ENCODE measurements at regions not wholly inside any gene's neighbourhood (a gene's known extent, or its start where the extent isn't known, plus 50 kb on each side); places are given as distances from the start of the nearest gene placed in this dataset.
"Not testable (repeated sequence)": the region's sequence is repeated elsewhere in the genome, so short reads cannot be mapped to it uniquely, and the experiment has no call there.

DNA sequence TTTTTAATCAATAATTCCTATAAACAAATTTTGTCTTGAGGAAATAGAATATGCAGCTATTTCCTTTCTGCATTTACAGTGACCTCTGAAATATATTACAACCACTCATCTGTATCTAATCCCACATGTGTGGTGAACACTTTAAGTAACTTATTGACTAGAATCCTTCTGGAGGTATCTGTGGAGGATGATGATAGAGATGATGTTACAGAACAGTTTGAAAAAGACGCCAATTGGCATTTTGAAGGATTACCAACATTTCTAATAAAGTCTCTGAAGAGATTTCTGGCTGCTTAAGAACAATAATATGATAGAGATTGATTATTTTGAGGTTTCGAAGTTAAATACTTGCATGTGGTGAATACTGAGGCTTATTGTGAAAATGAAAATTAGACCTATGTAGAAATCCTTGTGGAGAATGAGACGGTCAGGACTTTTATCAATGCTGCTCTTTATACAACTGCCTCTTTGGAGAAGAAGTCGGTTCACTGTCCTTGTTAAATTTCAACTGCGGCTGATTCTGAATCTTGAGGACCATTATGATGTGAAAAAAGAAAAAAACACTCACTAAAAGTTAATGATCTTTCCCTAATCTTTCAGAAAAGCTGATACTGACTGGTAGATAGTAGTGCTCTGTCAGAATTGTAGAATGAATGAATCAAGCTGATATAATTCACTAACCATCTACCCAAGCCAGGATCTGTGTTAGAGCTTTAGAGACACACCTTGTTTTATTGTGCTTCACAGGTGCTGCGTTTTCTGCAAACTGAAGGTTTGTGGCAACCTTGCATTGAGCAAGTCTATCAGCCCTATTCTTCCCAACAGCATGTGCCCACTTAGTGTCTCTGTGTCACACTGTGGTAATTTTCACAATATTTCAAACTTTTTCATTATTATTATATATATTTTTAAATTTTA is 204.7 kb downstream of the SPRY1 start:
- intact Hi-C loops (cut with DNase I) = no loop called here
- TF ChIP-seq, protein P1, sequence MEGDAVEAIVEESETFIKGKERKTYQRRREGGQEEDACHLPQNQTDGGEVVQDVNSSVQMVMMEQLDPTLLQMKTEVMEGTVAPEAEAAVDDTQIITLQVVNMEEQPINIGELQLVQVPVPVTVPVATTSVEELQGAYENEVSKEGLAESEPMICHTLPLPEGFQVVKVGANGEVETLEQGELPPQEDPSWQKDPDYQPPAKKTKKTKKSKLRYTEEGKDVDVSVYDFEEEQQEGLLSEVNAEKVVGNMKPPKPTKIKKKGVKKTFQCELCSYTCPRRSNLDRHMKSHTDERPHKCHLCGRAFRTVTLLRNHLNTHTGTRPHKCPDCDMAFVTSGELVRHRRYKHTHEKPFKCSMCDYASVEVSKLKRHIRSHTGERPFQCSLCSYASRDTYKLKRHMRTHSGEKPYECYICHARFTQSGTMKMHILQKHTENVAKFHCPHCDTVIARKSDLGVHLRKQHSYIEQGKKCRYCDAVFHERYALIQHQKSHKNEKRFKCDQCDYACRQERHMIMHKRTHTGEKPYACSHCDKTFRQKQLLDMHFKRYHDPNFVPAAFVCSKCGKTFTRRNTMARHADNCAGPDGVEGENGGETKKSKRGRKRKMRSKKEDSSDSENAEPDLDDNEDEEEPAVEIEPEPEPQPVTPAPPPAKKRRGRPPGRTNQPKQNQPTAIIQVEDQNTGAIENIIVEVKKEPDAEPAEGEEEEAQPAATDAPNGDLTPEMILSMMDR (IDR thresholded peaks at IDR 0.05) = no peak
- Histone ChIP-seq H3K4me3 (no peak overlapping the region), H3K27me3 (no peaks in the 10 kb centered on the region), H3K4me1 (peaks cover 0 to 24% (median 18%) of the 10 kb centered on the region in 9 donors), H3K9me3 (no peaks in the 10 kb centered on the region), H3K27ac (peak overlapping the region in 3 of 10 donors; percentile 62 to 77 (median 67)), H3K36me3 (no peaks in the 10 kb centered on the region)
- no peak for ATAC-seq
- no peak for DNase-seq
- 92 to 93% methylated on average over 6 of the region's 6 CpGs for WGBS, 2 donors

DNA sequence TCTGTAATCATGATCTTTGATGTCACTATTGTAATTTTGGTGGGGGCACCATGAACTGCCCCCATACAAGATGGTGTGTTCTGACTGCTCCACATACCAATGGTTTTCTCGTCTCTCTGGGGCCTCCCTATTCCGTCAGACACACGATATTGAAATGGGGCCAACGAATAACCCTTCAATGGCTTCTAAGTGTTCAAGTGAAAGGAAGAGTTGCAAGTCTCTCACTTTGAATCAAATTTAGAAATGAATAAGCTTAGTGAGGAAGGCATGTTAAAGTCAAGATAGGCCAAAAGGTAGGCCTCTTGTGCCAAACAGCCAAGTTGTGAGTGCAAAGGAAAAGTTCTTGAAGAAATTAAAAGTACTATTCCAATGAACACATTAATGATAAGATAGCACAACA is 205.4 kb downstream of the SPRY1 start:
- TF ChIP-seq, protein P1 (IDR thresholded peaks at IDR 0.05) = no peak
- peaks cover 0 to 31% (median 18%) of the 10 kb centered on the region in 9 donors for H3K4me1 ChIP-seq
- H3K27me3 ChIP-seq = no peaks in the 10 kb centered on the region
- H3K27ac ChIP-seq = no peak overlapping the region
- H3K9me3 ChIP-seq = no peaks in the 10 kb centered on the region
- no peaks in the 10 kb centered on the region for H3K36me3 ChIP-seq
- intact Hi-C loops (cut with DNase I) = no loop called here
- no peak for ATAC-seq
- no peak for DNase-seq
- H3K4me3 ChIP-seq = no peak overlapping the region
- WGBS, 2 donors = 92 to 96% methylated on average over 4 of the region's 4 CpGs

DNA sequence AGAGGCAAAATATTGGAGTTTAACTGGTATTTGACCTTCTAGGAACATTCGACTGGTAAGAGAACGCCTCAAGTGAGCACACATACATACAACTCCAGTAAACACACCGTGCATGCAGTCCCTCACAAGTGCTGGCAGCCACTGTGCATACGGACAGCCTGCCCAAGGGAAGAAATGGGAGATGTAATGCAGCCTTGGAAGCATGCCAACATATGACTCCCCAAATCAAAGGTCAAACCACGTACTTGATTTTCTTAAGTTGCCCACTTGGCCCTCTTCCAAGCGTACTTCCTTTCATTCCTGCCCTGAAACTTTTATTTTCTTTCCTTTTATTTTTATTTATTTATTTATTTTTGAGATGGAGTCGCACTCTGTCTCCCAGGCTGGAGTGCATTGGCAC is 206.6 kb downstream of the SPRY1 start:
- TF ChIP-seq, protein P1 (IDR thresholded peaks at IDR 0.05) = no peak
- DNase-seq = no peak

DNA sequence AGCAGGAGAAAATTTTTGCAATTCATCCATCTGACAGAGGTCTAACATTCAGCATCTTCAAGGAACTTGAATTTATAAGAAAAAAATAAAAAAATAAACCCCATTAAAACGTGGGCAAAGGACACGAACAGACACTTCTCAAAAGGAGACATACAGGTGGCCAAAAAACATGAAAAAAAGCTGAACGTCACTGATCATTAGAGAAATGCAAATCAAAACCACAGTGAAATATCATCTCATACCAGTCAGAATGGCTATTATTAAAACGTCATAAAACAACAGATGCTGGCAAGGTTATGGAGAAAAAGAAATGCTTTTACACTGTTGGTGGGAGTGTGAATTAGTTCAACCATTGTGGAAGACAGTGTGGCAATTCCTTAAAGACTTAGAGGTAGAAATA is 209.2 kb downstream of the SPRY1 start:
- H3K36me3 ChIP-seq; DNase-seq; ATAC-seq; H3K4me3 ChIP-seq; intact Hi-C loops (cut with DNase I); H3K9me3 ChIP-seq; H3K27ac ChIP-seq; H3K27me3 ChIP-seq: not testable (repeated sequence)
- H3K4me1 ChIP-seq = peaks cover 0 to 22% (median 2%) of the 10 kb centered on the region in 9 donors
- WGBS, 2 donors = 89 to 94% methylated on average over 4 of the region's 4 CpGs

More for the DNA sequence above, 206.6 kb downstream of the SPRY1 start:
- H3K9me3 ChIP-seq = no peaks in the 10 kb centered on the region
- H3K27me3 ChIP-seq = no peaks in the 10 kb centered on the region
- no peak overlapping the region for H3K27ac ChIP-seq
- peaks cover 0 to 41% (median 18%) of the 10 kb centered on the region in 9 donors for H3K4me1 ChIP-seq
- intact Hi-C loops (cut with DNase I) = no loop called here
- 72 to 79% methylated on average over 7 of the region's 7 CpGs for WGBS, 2 donors
- no peak for ATAC-seq
- no peak overlapping the region for H3K4me3 ChIP-seq
- H3K36me3 ChIP-seq = no peaks in the 10 kb centered on the region

DNA sequence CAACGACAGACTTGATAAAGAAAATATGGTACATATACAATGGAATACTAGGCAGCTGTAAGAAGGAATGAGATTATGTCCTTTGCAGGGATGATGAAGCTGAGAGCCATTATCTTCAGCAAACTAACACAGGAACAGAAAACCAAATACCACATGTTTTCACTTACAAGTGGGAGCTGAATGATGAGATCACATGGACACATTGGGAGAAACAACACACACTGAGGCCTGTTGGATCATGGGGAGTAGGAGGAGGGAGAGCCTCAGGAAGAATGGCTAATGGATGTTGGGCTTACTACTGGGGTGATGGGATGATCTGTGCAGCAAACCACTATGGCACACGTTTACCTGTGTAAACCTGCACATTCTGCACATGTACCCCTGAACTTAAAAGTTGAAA is 209.7 kb downstream of the SPRY1 start:
- Histone ChIP-seq H3K27me3 (peaks cover 0 to 4% (median 0%) of the 10 kb centered on the region in 7 donors), H3K9me3 (no peaks in the 10 kb centered on the region), H3K4me3 (no peak overlapping the region), H3K36me3 (no peaks in the 10 kb centered on the region), H3K27ac (peak overlapping the region in 1 of 10 donors; percentile 57), H3K4me1 (peaks cover 0 to 21% (median 0%) of the 10 kb centered on the region in 9 donors)
- DNase-seq = no peak
- WGBS, 2 donors = 90 to 97% methylated on average over 2 of the region's 2 CpGs
- no peak for ATAC-seq
- TF ChIP-seq, protein P1 (IDR thresholded peaks at IDR 0.05) = no peak
- intact Hi-C loops (cut with DNase I) = no loop called here
